GM12872 (cell line): ENCODE measurements at regions not wholly inside any gene's neighbourhood (a gene's known extent, or its start where the extent isn't known, plus 50 kb on each side); places are given as distances from the start of the nearest gene placed in this dataset.

Experiments used
- TF ChIP-seq, protein P1 (sequence below): IDR thresholded peaks from 3 replicates; pipeline ENCODE4 v1.5.1; 2011; ENCODE audit warnings: low read depth, mild to moderate bottlenecking, low read length, moderate library complexity; ENCODE audit not compliant: insufficient read depth

- TF ChIP-seq, protein P1, sequence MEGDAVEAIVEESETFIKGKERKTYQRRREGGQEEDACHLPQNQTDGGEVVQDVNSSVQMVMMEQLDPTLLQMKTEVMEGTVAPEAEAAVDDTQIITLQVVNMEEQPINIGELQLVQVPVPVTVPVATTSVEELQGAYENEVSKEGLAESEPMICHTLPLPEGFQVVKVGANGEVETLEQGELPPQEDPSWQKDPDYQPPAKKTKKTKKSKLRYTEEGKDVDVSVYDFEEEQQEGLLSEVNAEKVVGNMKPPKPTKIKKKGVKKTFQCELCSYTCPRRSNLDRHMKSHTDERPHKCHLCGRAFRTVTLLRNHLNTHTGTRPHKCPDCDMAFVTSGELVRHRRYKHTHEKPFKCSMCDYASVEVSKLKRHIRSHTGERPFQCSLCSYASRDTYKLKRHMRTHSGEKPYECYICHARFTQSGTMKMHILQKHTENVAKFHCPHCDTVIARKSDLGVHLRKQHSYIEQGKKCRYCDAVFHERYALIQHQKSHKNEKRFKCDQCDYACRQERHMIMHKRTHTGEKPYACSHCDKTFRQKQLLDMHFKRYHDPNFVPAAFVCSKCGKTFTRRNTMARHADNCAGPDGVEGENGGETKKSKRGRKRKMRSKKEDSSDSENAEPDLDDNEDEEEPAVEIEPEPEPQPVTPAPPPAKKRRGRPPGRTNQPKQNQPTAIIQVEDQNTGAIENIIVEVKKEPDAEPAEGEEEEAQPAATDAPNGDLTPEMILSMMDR: no peak
Observed at GRCh38 chr3:89038869-89039268, 68.6 kb upstream of the EPHA3 start.

DNA sequence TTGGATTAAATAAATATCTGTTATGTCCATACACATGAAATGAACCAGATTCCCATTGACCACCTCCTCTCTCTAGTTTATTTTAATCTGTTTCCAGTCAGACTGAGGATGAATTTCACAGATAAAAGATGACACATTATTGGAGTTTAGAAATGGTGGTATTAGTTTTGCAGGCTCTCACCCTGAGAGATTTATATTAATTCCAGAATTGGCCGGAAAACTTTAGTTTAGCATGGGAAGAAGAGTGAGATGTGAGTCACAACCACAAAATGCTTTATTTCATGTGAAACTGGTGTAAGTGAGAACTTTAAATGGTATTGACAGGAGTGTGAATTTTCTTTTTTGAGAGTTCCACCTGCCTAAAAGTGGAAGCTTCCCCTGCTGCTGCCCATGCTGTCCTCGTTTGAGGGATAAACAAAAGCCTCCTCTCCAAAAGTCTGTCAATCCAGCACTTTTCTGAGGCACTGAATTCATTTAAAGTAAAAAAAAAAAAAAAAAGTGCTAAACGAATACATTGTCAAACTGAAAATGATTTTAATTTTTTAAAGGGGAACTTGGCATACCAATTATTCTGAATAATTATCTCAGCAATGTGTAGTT, 65.1 kb upstream of the EPHA3 start:
- TF ChIP-seq, protein P1: no peak

DNA sequence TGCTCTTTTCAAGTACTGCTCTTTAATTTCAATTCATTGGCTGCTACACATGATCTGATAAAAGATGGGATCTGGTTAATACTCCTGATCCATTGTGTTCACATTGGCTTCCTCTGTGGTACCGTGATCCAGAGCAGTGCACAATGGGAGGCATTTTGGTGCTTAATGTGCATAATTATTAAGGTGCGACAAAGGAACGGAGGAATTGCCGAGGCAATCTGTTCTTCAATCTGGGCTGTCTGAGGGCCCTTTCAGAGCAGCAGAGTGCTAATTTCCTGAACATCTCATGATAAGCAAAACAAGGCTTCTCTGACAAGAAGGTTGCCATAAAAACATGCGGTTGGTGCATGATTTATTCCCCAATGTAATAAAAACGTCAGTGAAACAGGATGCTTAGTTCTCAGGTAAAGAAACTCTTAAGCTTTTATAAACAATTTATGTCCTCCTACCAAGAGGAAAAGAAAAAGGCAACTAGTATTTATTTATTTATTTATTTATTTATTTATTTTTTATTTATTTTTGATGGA, 64.0 kb upstream of the EPHA3 start:
- TF ChIP-seq, protein P1: no peak

GRCh38 chr3:89046661-89047060, 60.8 kb upstream of the EPHA3 start:
- TF ChIP-seq, protein P1: no peak

DNA sequence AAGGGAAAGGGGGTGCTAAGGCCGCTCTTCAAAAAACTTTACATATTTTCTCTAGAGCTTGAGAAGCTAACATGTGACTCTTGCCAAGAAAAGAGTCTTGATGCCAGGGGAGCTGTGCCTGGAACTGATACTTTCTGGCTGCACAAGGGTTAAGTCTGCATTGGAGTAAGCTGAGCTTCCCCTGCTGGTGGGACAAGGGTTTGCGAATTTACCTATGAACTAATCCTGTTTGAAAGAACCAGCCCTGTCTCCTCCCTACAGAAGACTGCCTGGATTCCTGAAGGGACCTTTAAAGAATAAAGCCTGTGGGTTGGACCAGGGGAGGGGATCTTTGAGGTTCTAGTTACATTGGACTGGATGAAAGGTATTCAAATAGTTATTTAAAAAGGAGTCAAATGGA, 58.3 kb upstream of the EPHA3 start:
- TF ChIP-seq, protein P1: peak; percentile 29; the same call in 1 of the 3 replicates

GRCh38 chr3:89052386-89052785, 55.0 kb upstream of the EPHA3 start:
- TF ChIP-seq, protein P1: no peak

DNA sequence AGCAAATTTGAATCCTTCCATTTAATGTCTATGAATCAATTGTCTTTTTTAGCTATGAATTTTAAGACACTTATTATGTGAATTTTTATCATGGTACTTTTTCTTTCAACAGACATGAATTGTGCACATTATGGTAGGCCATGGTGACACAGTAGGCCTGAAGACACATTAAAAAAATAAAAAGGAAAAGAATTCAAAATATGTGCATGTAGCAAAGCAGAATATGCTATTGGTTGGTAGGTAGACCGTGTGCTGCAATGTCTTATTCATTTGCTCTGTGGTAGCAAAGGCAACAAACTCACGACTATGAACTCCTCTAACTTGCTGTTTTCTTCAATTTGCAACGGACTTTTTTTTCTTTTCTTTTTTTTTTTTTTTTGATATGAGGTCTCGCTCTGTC, 50.0 kb upstream of the EPHA3 start:
- TF ChIP-seq, protein P1: no peak
